PFSK-1 (cell line): ENCODE measurements at regions not wholly inside any gene's neighbourhood (a gene's known extent, or its start where the extent isn't known, plus 50 kb on each side); places are given as distances from the start of the nearest gene placed in this dataset.

Experiments used
- SIN3A ChIP-seq: IDR thresholded peaks from 2 replicates; pipeline ENCODE4 v1.6.1; 2012; ENCODE audit warnings: mild to moderate bottlenecking, low read length, moderate library complexity, borderline replicate concordance; ENCODE audit not compliant: insufficient read depth
- TAF1 ChIP-seq: IDR thresholded peaks from 2 replicates; pipeline ENCODE4 v1.6.1; 2012; ENCODE audit warnings: low read length, control low read depth, borderline replicate concordance; ENCODE audit not compliant: insufficient read depth

GRCh38 chr4:126698224-126698623, 934.5 kb upstream of the INTU start:
- TF ChIP-seq TAF1 (no peak), SIN3A (no peak)
